Loucy (cell line): ENCODE measurements at regions not wholly inside any gene's neighbourhood (a gene's known extent, or its start where the extent isn't known, plus 50 kb on each side); places are given as distances from the start of the nearest gene placed in this dataset.

Experiments used
- H2AFZ ChIP-seq: fragments of 200-600 bp; sonication (generic); 2 replicates; pipeline ENCODE4 v1.6.0; 2016; ENCODE audit warnings: antibody characterized with exemption, mild to moderate bottlenecking, low read length, moderate library complexity
- H3F3A ChIP-seq: fragments of 200-600 bp; 2 replicates; pipeline ENCODE4 v1.6.0; 2016; ENCODE audit warnings: antibody characterized with exemption, low read depth, mild to moderate bottlenecking
- H3K27me3 ChIP-seq: fragments of 200-600 bp; sonication (generic); 2 replicates; pipeline ENCODE4 v1.6.1; 2014; ENCODE audit warnings: low read length, mild to moderate bottlenecking; ENCODE audit not compliant: insufficient read depth, poor library complexity, severe bottlenecking
- H3K36me3 ChIP-seq: fragments of 200-600 bp; sonication (generic); 2 replicates; pipeline ENCODE4 v1.6.1; 2016; ENCODE audit warnings: low read length; ENCODE audit not compliant: insufficient read depth
- H3K4me1 ChIP-seq: fragments of 200-600 bp; sonication (generic); 2 replicates; pipeline ENCODE4 v1.5.1; 2014; ENCODE audit warnings: low read length, mild to moderate bottlenecking; ENCODE audit not compliant: insufficient read depth, poor library complexity, severe bottlenecking
- H3K4me2 ChIP-seq: fragments of 200-600 bp; sonication (generic); 2 replicates; pipeline ENCODE4 v1.6.0; 2014; ENCODE audit warnings: antibody characterized with exemption, low read length, low read depth, mild to moderate bottlenecking; ENCODE audit not compliant: poor library complexity, severe bottlenecking
- H3K4me3 ChIP-seq: fragments of 200-600 bp; sonication (generic); 2 replicates; pipeline ENCODE4 v1.5.1; 2014; ENCODE audit warnings: low read length, mild to moderate bottlenecking, mixed read lengths; ENCODE audit not compliant: poor library complexity, severe bottlenecking
- H3K79me2 ChIP-seq: fragments of 200-600 bp; sonication (generic); 2 replicates; pipeline ENCODE4 v1.6.1; 2014; ENCODE audit warnings: low read length; ENCODE audit not compliant: insufficient read depth
- H3K9ac ChIP-seq: fragments of 200-600 bp; sonication (generic); 2 replicates; pipeline ENCODE4 v1.6.0; 2014; ENCODE audit warnings: mild to moderate bottlenecking, low read depth, low read length, moderate library complexity; ENCODE audit not compliant: poor library complexity, severe bottlenecking
- H3K9me2 ChIP-seq: fragments of 200-600 bp; sonication (generic); replicated peaks from 2 replicates; pipeline ENCODE4 v1.6.1; 2016; ENCODE audit warnings: low read depth, low read length, mixed read lengths
- H3K9me3 ChIP-seq: fragments of 200-600 bp; sonication (generic); 2 replicates; pipeline ENCODE4 v1.6.1; 2014; ENCODE audit warnings: mild to moderate bottlenecking, antibody characterized with exemption, low read length, low read depth; ENCODE audit not compliant: insufficient read depth
- H4K20me1 ChIP-seq: fragments of 200-600 bp; sonication (generic); 2 replicates; pipeline ENCODE4 v1.6.0; 2014; ENCODE audit warnings: antibody characterized with exemption, low read length, mild to moderate bottlenecking; ENCODE audit not compliant: insufficient read depth, poor library complexity, severe bottlenecking
- CTCF ChIP-seq: fragments of 200-600 bp; sonication (generic); conservative IDR thresholded peaks from 2 replicates; pipeline ENCODE4 v1.5.1; 2014; ENCODE audit warnings: mild to moderate bottlenecking, antibody characterized with exemption, low read length
- EZH2phosphoT487 ChIP-seq: fragments of 200-600 bp; IDR thresholded peaks from 2 replicates; pipeline ENCODE4 v1.6.1; 2018; ENCODE audit warnings: antibody characterized with exemption, mild to moderate bottlenecking, moderate library complexity, borderline replicate concordance

DNA sequence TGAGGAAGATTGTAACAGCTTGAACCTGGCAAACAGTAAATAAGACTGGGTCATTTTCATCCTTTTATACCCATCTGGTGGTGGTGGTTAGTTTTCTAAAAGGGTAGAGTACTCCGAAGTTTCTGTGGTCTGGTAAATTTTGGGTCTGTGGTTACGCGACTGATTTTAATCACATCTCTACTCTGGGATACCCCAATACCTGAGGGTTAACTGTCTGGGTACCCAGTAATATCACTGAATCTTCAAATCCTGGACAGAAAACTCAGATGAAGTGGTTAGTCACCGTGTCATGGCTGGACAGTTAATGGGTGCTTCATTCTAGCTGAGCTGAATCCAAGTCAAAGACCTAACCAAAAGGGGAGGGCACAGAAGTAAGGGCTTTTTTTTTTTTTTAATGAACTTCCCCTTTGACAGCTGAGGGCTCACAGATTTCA is 474.2 kb downstream of the GADD45G start:
- Histone ChIP-seq H3K27me3 (peaks cover 7% of the 10 kb centered on the region), H2AFZ (no peak overlapping the region), H3K36me3 (no peaks in the 10 kb centered on the region), H3K9me2 (no peaks in the 10 kb centered on the region), H3K9ac (no peak overlapping the region), H3F3A (no peaks in the 10 kb centered on the region), H4K20me1 (no peaks in the 10 kb centered on the region), H3K4me3 (no peak overlapping the region), H3K4me2 (no peak overlapping the region), H3K4me1 (no peaks in the 10 kb centered on the region), H3K9me3 (no peaks in the 10 kb centered on the region), H3K79me2 (no peaks in the 10 kb centered on the region)
- no peak for TF ChIP-seq EZH2phosphoT487
- no peak for TF ChIP-seq CTCF

DNA sequence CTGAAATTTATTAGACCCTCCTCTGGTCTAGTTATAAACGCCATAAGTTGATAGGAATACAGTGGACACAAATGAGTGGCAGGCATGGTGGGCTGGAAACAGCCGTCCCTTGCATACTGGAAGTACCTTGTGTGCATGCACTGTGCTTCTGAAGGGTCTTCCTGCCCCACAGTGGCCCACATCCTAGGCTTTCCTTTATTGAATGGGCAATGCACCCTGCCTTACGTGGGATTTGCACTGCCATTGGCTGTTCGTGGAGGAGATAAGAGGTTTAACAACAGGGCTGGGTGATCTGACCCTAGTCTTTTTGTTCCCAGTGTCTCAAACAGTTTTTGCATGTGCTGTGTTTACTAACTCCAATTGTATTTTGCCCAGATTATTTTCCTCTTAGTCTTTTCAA is 480.8 kb downstream of the GADD45G start:
- Histone ChIP-seq H3K9ac (no peak overlapping the region), H3K27me3 (peaks cover 1% of the 10 kb centered on the region), H3K9me2 (no peaks in the 10 kb centered on the region), H2AFZ (no peak overlapping the region), H3K4me3 (no peak overlapping the region), H3K9me3 (no peaks in the 10 kb centered on the region), H3K36me3 (no peaks in the 10 kb centered on the region), H4K20me1 (no peaks in the 10 kb centered on the region), H3K79me2 (no peaks in the 10 kb centered on the region), H3K4me2 (no peak overlapping the region), H3K4me1 (no peaks in the 10 kb centered on the region), H3F3A (no peaks in the 10 kb centered on the region)
- no peak for TF ChIP-seq EZH2phosphoT487
- no peak for TF ChIP-seq CTCF

- H3K4me3 ChIP-seq = no peak overlapping the region
- no peak overlapping the region for H3K9ac ChIP-seq
- no peak overlapping the region for H3K4me2 ChIP-seq
- TF ChIP-seq EZH2phosphoT487 (no peak), CTCF (no peak)
- no peaks in the 10 kb centered on the region for H3K79me2 ChIP-seq
- H2AFZ ChIP-seq = no peak overlapping the region
- H3K36me3 ChIP-seq = no peaks in the 10 kb centered on the region
- H3F3A ChIP-seq = no peaks in the 10 kb centered on the region
- no peaks in the 10 kb centered on the region for H4K20me1 ChIP-seq
- H3K4me1 ChIP-seq = no peaks in the 10 kb centered on the region
- H3K9me2 ChIP-seq = no peaks in the 10 kb centered on the region
- H3K9me3 ChIP-seq = no peaks in the 10 kb centered on the region
- no peaks in the 10 kb centered on the region for H3K27me3 ChIP-seq
These were observed 481.3 kb downstream of the GADD45G start for GRCh38 chr9:90086101-90086511.
